Tibial nerve (tissue), 4 donors: ENCODE measurements at regions not wholly inside any gene's neighbourhood (a gene's known extent, or its start where the extent isn't known, plus 50 kb on each side); places are given as distances from the start of the nearest gene placed in this dataset.

Source experiments
- EP300 ChIP-seq, 2 donors: sonication (generic); formaldehyde crosslinking; IDR thresholded peaks; one replicate each; pipeline ENCODE4 v1.6.1; 2017; ENCODE audit warnings: antibody characterized with exemption in 2 of 2, mild to moderate bottlenecking in 1 of 2
- POLR2A ChIP-seq, 2 donors: fragments of 450-650 bp; IDR thresholded peaks; one replicate each; pipeline ENCODE4 v1.6.1; 2017; ENCODE audit warnings: antibody characterized with exemption in 2 of 2, mild to moderate bottlenecking in 2 of 2, moderate library complexity in 2 of 2
- TF ChIP-seq, protein P1 (sequence below), 5 experiments: fragments of 200-600 bp in 3 of 5; fragments of 450-650 bp in 2 of 5; sonication (generic) in 3 of 5; IDR thresholded peaks; one replicate each; pipeline ENCODE4 v1.5.1; 2016 to 2019; ENCODE audit warnings: antibody characterized with exemption in 5 of 5, mild to moderate bottlenecking in 3 of 5, moderate library complexity in 2 of 5

DNA sequence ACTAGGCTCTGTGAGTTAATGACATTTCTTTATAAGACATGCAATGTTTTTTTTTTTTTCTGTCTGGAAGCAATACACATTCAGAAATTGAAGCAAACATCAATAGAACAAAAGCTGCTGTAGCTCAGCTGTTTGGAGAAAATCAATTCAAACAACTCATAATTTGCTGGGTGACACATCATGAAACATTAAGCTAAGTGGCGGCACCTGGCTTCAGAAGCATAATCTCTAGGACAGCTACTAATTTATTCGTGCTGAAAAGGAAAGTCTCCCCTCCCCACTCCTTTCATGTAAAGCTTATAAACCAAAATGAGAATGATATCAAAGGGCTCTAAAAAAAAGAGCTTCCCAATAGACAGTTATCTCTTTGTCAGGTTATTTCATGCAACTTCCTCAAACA is 73.9 kb downstream of the LUZP4 start:
- TF ChIP-seq POLR2A (IDR thresholded peaks at IDR 0.05): no peak
- TF ChIP-seq, protein P1, sequence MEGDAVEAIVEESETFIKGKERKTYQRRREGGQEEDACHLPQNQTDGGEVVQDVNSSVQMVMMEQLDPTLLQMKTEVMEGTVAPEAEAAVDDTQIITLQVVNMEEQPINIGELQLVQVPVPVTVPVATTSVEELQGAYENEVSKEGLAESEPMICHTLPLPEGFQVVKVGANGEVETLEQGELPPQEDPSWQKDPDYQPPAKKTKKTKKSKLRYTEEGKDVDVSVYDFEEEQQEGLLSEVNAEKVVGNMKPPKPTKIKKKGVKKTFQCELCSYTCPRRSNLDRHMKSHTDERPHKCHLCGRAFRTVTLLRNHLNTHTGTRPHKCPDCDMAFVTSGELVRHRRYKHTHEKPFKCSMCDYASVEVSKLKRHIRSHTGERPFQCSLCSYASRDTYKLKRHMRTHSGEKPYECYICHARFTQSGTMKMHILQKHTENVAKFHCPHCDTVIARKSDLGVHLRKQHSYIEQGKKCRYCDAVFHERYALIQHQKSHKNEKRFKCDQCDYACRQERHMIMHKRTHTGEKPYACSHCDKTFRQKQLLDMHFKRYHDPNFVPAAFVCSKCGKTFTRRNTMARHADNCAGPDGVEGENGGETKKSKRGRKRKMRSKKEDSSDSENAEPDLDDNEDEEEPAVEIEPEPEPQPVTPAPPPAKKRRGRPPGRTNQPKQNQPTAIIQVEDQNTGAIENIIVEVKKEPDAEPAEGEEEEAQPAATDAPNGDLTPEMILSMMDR (IDR thresholded peaks at IDR 0.05): no peak
- TF ChIP-seq EP300 (IDR thresholded peaks at IDR 0.05): no peak
